Nephron (organoid): ENCODE measurements at regions not wholly inside any gene's neighbourhood (a gene's known extent, or its start where the extent isn't known, plus 50 kb on each side); places are given as distances from the start of the nearest gene placed in this dataset.

Experiments used
- H3K27ac Mint-ChIP-seq, 3 experiments: 2 replicates each; pipeline ENCODE4 v1.8.0; 2020; ENCODE audit warnings: mixed read lengths in 3 of 3, mild to moderate bottlenecking in 2 of 3, moderate library complexity in 1 of 3
- H3K27me3 Mint-ChIP-seq: 2 replicates; pipeline ENCODE4 v1.8.0; 2021; ENCODE audit warnings: low read depth, mild to moderate bottlenecking, moderate library complexity, mixed read lengths
- H3K36me3 Mint-ChIP-seq: 2 replicates; pipeline ENCODE4 v1.8.0; 2020; ENCODE audit warnings: low read depth, mixed read lengths
- H3K4me1 Mint-ChIP-seq: 2 replicates; pipeline ENCODE4 v1.8.0; 2020; ENCODE audit warnings: mixed read lengths
- H3K4me3 Mint-ChIP-seq, 3 experiments: 2 replicates each; pipeline ENCODE4 v1.8.0; 2020; ENCODE audit warnings: mild to moderate bottlenecking in 3 of 3, mixed read lengths in 3 of 3, moderate library complexity in 2 of 3
- H3K9me3 Mint-ChIP-seq: 2 replicates; pipeline ENCODE4 v1.8.0; 2020; ENCODE audit warnings: mixed read lengths
- CTCF ChIP-seq, 3 experiments: fragments of 200-600 bp; sonication (generic); IDR thresholded peaks; one replicate each; pipeline ENCODE4 v1.5.0; 2021; ENCODE audit warnings: antibody characterized with exemption in 3 of 3; ENCODE audit not compliant: unreplicated experiment in 3 of 3

DNA sequence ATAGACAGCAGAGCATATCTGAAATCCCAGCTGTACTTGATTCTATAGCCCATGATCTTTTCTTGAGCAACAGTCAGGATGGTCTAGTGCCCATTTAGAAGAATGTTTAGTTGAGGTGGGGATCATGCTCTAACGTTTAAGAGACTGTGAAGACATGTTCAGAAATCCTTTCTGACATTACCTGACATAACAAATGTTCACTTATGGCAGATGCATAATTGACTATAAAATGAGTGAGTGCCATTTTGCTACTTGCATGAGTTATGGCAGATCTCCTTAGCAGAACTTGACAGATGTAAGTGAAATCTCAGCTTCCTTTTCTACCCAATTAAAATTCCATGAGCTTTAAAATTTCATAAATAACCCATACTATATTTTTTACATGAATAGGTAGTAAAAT lies 209.5 kb upstream of the MMADHC start:
- Mint-ChIP-seq H3K4me1 (peaks cover 12% of the 10 kb centered on the region), H3K36me3 (no peaks in the 10 kb centered on the region), H3K27me3 (no peaks in the 10 kb centered on the region), H3K27ac (no peak overlapping the region), H3K4me3 (no peak overlapping the region), H3K9me3 (peaks cover 14% of the 10 kb centered on the region)
- TF ChIP-seq CTCF (IDR thresholded peaks at IDR 0.05; ENCODE audit: unreplicated experiment in 3 of 3), result no peak

- Mint-ChIP-seq H3K9me3 (peaks cover 23% of the 10 kb centered on the region), H3K36me3 (no peaks in the 10 kb centered on the region), H3K27me3 (no peaks in the 10 kb centered on the region), H3K4me3 (no peak overlapping the region), H3K27ac (no peak overlapping the region), H3K4me1 (no peaks in the 10 kb centered on the region)
- TF ChIP-seq CTCF (IDR thresholded peaks at IDR 0.05; ENCODE audit: unreplicated experiment in 3 of 3), result no peak
These were observed 202.0 kb upstream of the MMADHC start for GRCh38 chr2:149789549-149789948.

DNA sequence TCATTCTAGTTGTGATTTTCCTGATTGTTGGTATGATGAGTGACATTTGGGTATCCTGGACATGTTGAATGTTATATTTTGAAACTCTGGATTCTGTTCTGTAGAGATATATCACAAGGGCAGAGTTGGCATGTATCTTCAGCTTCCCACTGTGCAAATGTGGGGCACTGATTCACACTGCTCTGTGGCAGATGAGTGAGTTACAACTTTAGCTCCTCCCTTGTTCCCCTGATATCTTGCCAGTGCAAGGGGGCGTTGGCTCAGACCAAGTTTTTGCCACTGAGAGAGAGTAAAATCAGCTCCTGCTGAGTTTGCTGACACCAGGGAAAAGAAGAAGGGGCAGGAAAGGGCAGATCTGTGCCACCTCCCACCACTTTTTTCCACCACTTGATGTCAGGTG lies 199.6 kb upstream of the MMADHC start:
- no peaks in the 10 kb centered on the region for H3K27me3 Mint-ChIP-seq
- no peak for TF ChIP-seq CTCF (IDR thresholded peaks at IDR 0.05; ENCODE audit: unreplicated experiment in 3 of 3)

GRCh38 chr2:149783284-149783683 lies 195.7 kb upstream of the MMADHC start:
- no peak for TF ChIP-seq CTCF (IDR thresholded peaks at IDR 0.05; ENCODE audit: unreplicated experiment in 3 of 3)
- no peaks in the 10 kb centered on the region for H3K27me3 Mint-ChIP-seq
- peaks cover 16% of the 10 kb centered on the region for H3K9me3 Mint-ChIP-seq
- no peak overlapping the region for H3K27ac Mint-ChIP-seq
- peaks cover 6% of the 10 kb centered on the region for H3K4me1 Mint-ChIP-seq
- H3K36me3 Mint-ChIP-seq, result no peaks in the 10 kb centered on the region
- H3K4me3 Mint-ChIP-seq, result no peak overlapping the region

More for the DNA sequence above, 199.6 kb upstream of the MMADHC start:
- Mint-ChIP-seq H3K4me1 (no peaks in the 10 kb centered on the region), H3K9me3 (peaks cover 16% of the 10 kb centered on the region), H3K27ac (no peak overlapping the region), H3K36me3 (no peaks in the 10 kb centered on the region), H3K4me3 (no peak overlapping the region)

DNA sequence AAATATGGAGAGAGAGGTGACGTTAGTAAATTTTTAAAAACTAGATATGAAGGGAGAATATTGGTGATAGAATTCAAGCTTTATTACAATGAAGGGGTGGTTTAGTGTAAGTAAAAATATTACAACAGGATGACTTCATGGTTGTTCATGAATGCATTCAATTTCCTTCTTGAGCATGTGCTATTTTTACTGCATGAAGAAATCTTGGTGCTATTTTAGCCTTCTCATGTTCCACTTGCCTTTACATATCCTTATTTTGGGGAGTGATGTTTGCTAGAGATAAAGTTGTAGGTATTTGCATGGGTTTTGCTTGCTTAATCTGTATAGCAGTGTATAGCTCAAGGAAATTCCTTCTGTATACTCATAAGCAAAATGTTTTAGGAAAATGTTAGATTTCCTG lies 195.0 kb upstream of the MMADHC start:
- Mint-ChIP-seq H3K9me3 (peaks cover 12% of the 10 kb centered on the region), H3K4me1 (peaks cover 6% of the 10 kb centered on the region), H3K36me3 (no peaks in the 10 kb centered on the region), H3K4me3 (no peak overlapping the region), H3K27ac (no peak overlapping the region), H3K27me3 (no peaks in the 10 kb centered on the region)
- TF ChIP-seq CTCF (IDR thresholded peaks at IDR 0.05; ENCODE audit: unreplicated experiment in 3 of 3), result no peak

GRCh38 chr2:149781263-149781808 lies 193.8 kb upstream of the MMADHC start:
- Mint-ChIP-seq H3K27me3 (no peaks in the 10 kb centered on the region), H3K4me3 (no peak overlapping the region), H3K9me3 (peaks cover 12% of the 10 kb centered on the region), H3K36me3 (no peaks in the 10 kb centered on the region), H3K27ac (no peak overlapping the region), H3K4me1 (peaks cover 6% of the 10 kb centered on the region)
- TF ChIP-seq CTCF (IDR thresholded peaks at IDR 0.05; ENCODE audit: unreplicated experiment in 3 of 3), result no peak
